HG02642 (cell line): ENCODE measurements at regions not wholly inside any gene's neighbourhood (a gene's known extent, or its start where the extent isn't known, plus 50 kb on each side); places are given as distances from the start of the nearest gene placed in this dataset.

ENCODE experiments used
- ATAC-seq: cut with Tn5 transposase; IDR thresholded peaks from one replicate; pipeline ENCODE4 v1.9.1; 2021; ENCODE audit warnings: mild to moderate bottlenecking; ENCODE audit not compliant: unreplicated experiment, poor library complexity

DNA sequence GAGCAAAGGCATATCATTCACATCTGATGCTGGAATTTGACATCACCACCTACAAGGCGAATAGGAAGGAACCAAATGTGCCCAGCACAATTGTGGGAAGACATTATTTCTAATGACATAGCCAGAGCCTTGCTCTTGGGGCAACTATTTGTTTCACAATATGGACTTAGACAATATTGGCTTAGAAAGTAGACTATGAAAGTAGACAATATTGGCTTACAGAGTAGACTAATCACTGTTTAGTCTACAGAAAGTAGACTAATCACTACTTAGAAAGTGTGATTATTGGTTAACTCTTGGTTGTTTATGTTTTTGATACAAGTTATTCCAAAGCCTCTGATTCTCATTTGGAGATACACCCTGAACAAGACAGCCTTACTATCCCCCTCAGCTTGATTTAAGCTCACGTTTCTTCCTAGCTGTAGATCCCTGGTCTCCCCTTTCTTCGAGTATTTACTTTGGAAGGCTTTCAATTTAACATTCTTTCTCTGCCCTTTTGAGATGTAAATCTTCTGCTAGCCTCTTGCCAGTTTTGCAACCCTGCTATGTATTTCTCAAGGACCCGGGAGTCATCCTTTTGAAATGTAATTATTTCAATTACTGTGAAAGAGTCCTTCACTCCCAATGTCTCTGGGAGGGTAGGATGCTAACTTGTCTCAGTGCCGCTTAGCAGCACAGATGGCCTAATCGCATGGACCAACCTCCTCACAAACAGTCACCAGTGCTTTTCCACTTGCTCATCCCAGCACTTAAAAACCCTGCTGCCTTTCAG is 843.2 kb downstream of the GALC start:
- no peak for ATAC-seq

DNA sequence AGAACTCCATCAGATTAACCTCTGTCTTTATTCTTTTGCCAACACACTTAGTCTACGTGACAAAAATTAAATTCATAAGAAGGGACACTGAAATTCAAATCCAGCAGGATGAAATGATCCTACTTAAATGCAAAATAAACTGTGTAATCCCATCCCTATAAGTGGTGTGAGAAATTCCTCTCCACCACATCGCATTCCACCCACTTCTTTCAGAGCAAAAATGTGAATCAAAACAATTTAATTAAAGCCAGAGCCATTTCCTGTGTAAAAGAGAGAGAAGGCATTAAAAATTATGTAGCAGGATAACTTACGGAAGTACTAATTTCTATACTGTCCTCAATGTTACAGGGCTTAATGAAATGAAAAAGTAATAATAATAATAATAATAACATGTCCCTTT is 844.3 kb downstream of the GALC start:
- no peak for ATAC-seq

DNA sequence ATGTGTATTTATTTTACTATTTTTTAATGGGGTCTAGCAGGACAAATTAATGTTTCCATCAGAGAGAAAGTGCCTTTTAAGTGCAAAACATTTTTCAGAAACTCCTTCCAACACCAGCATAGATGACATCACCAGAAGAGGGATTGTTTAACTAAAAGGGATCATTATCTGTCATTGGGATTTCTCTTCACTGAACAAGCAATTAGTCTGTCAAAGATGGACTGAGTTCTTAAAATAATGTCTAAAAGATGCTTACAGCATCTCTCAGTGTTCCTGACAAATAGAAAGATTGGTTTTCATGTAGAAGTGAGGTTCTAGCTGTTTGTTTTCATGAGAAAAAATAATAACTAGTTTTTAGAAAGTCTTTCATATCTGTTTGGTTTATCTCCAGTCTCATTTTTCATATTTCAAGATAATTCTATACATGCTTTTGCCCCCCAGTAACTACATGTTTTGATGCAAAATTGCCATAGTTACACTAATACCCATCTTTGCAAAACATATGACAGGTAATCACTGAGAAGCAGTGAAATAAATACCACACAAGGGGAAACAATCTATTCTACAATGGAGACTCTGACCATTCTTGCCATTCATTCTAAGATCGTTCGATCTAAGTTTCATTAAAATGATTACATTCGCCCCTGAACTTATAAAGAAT is 850.3 kb downstream of the GALC start:
- no peak for ATAC-seq

DNA sequence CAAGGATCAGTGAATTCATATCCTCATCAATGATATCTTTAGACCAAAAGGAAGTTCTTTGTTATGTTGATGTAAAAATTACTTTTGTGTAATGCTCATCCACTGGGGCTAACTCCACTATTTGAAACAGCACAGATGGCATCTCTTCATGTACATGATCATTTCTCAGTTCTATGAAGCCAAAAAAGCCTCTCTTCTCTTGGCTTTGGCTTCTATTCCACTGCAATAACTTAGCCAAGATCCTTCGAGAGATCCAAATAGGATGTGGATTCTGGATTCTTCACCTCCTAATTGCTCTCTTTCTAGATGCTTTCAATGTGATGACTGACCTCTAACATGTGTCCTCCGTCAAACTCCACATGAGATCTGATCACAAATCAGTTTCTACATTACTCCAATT is 851.2 kb downstream of the GALC start:
- ATAC-seq = no peak

DNA sequence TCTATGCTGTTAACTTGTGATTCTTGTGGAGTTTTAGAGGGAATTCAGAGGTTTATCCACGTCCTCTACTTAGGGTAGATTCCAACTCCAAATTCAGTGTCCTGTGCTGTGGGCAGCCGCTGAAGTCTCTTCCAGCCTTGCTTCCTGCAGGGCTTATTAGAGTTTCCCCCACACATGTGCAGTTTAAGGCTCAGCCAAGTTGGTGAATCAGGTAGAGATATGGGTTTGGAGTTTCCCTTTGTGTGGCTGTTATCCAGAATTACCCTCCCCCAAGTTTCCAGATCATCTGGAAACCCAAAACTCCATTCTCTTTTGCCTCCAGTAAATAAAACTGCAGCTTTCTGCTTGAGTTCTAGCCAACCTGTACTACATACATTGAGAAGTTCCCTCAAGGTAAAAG is 853.7 kb downstream of the GALC start:
- ATAC-seq = no peak

DNA sequence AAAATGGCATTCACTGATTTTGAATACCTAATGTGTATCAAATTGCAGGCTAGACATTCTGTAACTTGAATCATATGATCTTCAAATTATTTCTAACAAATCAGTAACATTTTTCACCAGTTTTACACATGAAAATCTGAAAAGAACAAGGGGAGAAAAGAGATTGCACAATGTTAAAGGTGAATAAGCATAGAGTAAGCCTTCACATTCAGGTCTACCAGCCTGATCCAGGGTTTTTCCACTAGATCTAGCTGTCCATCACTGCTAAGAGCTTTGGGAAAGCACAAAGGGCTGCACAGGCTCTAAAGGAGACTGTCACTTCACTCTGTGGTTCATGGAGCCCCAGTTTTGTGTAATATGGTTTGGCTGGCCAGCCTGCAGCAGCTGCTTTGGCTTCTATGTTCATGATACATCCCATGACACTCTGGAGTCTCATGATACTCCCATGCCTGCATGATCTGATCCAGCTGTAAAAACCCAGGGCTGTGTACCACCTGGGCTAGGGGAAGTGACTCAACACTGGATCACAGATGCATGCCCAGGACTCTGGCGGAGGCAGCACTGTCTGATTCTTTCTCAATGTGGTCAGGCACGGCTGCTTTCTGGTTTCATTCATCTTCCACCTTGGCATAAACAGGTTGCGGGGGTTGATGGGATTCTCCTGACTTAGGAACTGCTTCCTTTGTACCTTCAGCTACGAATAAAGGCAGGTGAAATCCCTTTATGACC is 859.7 kb downstream of the GALC start:
- ATAC-seq = no peak

DNA sequence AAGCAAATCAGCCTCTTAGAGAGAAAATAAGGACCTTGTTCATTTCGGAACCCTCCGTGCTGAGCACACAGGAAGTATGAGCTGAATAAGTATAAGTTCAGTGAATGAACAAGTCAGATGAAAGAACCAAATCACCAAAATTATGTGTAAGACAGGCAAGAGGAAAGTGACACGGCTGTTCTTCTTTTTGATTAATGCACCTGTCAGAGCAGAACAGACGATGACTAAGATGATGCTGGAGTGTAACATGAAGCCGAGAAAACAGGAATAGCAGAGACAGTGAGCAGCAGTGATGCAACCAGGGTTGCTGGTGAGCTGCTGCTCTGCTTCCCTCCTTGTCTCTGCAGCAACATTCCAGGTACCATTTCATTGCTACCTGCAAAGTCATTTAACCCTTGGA is 861.1 kb downstream of the GALC start:
- ATAC-seq = no peak

DNA sequence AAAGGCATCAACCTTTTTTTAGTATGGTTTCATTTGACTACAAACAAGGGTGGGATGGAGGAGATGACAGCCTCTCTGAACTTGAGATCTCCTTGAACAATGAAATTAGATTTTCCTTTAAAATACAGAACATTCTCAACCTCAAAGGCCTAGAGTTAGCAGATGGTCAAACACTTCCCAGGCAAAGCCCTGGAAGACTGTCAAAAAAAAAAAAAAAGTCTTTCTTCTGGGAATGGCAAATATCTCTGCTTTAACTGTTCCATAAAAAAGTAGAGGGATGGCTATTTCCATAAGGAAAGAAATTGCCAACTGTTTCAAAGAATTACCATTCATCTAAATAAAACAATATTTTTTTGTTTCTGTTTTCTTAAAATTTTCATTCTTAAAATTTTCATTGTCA is 870.8 kb downstream of the GALC start:
- no peak for ATAC-seq

DNA sequence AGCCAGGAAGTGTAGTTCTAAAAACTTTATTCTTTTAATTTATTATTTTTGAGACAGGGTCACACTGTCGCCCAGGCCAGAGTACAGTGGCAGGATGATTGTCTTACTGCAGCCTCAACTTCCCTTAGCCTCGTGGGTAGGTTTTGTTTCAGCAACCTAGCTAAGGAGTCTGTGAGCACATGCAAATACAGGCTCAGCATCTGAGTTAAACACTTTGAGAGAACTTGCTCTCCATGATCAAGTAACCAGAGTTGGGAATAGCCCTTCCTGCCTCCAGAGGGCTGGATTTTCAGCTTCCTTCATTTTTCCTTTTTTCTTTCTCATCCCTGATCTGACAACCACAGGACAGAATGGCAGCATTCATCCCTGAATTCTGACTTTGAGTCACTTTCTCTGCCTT is 871.3 kb downstream of the GALC start:
- no peak for ATAC-seq

DNA sequence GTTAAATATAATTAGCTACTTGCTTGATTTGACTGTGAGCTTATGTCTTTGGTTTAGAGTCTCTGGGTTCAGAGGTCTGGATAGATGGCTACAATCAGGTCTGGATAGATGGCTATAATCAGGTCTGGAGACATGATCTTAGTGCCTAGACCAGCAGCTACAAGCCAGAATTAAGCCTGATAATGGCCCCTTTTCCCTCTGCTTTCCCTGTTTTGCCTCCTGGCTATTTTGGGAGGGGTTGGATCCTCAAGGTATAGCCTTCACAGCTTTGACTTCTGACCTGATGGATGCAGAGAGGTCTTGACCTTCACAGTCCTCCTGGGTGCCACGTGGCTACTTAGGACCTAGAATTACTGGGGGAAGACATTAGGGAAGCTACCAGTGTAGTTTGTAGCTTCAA is 877.7 kb downstream of the GALC start:
- no peak for ATAC-seq

DNA sequence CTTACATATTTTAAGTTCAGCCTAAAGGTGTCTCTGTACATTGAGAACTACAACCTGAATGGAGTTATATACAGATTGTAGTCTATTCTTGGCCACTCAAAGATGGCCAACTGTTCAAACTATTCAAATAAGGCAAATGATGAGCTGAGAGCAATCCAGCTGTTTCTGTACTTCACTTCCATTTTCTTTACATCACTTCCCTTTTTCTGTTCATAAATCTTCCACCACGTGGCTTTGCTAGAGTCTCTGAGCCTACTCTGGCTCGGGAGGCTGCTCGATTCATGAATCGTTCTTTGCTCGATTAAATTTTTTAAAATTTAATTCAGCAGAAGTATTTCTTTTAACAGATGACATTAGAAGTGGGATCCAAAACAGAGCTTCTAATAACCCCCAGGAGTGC is 879.7 kb downstream of the GALC start:
- ATAC-seq = no peak

DNA sequence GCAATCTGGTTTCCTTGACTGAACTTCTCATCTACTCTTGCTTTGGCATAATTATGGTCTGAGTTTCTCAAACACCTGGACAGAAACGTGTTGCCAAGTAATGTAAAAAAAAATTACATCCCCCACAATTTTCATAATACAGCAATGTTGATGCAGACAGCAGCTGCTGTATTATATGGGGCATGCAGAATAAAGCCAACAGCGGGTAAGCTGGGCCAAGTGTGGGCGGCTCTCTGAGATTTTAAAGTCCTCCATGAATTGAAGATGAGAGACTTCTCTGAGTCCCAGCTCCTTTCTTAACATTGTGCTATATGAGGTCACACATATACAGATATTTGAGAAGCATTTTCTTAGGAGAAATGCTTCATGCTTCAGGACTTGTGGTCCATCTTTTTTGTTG is 881.2 kb downstream of the GALC start:
- no peak for ATAC-seq

DNA sequence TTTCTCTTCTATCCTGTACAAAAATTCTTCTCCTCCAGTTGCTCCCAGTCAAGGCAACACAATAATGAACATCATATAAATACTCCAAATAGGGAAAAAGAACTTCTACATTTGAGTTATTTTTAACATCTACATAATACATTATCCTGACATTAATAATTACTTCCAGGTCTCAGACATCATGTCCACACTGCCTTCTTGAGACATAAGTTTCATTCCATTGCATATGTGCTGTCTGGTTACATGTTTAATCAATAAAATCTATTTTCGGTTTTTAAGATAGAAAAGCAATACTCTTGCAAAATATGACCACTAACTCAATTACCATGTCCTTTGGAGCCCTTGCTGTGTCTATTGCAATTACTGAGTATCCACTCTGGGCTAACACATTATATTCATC is 881.9 kb downstream of the GALC start:
- no peak for ATAC-seq

DNA sequence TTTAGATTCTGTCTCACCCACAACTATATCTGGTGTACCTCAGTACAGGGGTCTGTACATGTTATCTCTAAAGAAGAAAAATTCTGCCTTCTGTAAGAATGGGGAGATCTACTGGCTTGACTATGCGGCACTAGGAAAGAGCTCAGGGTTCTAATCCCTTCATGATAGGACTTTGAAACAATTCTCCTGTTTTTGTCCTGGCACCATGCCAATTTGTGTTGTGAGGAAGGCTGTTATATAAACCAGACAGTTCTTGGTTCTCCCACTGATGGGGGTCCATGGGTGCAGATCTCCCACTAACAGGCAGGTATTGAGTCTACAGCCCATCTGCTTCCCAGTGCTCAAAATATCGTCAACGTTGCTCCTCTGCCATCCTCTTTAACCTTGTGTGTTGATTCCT is 883.7 kb downstream of the GALC start:
- no peak for ATAC-seq

DNA sequence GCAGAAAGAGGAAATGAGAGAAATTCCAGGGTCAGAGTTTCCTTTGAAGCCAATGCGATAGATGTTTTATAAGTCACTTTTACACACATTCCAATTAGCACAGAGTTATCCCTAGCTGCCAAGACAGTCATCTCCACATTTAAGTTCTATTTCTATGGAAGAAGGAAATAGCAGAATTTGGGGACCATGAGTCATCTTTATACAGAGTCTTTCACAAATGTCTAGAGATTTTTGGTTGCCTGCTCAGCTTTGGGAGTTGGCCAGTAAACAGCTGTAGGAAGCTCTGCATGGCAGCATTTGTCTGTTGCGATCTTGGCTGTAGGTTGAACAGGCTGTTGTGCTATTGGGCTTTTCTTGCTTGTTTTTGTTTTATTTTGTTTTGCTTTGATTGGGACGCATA is 884.3 kb downstream of the GALC start:
- ATAC-seq = no peak

DNA sequence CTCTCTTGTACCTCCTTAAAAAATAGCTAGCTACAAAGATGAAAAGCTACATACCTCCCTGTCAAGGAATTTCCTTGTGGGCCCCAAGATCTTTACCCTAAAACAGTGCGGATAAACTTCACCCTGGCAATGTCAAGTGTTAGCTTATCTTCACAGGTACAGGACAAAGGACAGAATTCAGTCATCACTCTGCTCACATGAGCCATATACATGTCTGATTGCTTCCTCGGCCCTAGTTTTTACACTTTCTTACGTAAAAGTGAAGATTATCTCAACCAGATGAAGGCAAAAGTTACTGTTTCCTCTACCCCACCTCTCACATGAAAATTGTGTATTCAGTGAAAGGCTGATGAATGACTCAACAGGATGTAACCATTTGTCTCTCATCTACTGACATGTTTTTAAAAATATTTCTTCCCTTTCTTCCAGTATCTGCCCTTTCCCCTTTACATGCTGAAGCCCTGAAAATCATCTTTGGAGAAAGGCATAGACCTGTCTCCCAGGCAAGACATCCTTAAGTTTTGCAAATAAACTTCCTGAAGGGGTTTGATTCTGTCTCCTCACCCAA is 890.1 kb downstream of the GALC start:
- no peak for ATAC-seq

DNA sequence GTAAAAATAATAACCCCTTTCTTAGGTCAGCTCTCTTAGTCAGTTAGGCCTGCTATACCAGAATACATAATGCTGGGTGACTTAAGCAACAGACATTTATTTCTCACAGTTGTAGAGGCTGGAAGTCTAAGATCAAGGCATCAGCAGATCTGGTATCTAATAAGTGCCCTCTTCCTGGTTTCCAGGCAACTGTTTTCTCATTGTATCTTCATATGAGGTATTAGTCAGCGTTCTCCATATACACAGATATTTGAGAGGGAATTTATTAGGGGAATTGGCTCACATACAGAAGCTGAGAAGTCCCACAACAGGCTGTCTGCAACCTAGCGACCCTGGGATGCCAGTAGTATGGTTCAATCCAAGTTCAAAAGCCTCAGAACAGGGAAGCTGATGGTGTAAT is 896.0 kb downstream of the GALC start:
- no peak for ATAC-seq

DNA sequence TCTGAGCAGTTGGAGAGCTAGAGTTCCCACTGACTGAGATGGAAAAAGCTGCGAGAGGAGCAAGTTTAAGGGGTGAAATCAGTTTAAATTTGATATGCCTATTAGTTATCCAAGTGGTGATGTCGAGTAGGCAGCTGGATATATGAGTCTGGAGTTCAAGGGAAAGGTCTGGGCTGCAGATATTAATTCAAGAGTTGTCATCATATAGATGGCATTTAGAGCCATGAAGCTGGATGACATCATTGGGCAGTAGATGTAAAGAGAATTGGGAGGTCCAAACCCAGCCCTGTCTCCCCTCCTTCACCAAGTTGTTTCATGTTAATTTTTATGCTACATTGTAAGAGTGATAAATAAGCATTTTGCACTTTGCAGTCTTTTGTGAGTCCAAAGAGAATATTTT is 898.1 kb downstream of the GALC start:
- ATAC-seq = no peak

DNA sequence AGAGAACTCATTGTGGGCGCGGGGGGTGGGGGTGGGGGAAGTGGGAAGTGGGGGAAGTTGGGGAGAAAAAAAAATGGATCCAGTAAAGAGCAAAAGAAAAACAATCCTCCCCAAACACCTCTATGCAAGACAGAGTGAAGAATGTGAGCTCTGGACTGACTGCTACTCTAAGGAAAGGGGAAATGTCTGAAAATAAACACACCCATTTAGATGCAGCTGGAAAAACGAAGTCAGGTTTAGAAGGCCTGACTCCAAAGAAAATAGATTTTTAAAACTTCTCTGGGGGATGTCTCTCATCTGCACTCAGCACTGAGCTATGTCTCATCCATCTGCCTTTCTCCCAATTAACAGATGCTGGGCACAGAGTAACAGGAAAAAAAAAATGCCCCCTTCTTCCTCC is 904.4 kb downstream of the GALC start:
- no peak for ATAC-seq

DNA sequence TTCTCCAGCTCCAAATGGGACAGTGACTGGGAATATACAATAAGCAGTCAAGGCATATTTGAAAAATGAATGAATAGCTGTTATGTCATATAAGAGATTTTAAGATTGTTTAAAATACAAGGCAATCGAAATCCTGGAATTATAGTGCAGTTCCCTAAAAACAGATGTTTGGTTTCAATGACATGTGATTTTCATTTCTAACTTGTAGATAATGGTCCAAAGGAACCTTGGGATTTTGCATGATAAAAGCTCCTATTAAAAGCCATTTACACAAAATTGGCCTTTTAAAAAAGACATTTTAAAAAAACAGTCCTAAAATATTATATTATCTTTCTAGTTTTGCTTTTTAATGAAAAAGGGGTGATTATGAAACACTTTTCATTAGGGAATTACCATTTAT is 905.1 kb downstream of the GALC start:
- no peak for ATAC-seq

DNA sequence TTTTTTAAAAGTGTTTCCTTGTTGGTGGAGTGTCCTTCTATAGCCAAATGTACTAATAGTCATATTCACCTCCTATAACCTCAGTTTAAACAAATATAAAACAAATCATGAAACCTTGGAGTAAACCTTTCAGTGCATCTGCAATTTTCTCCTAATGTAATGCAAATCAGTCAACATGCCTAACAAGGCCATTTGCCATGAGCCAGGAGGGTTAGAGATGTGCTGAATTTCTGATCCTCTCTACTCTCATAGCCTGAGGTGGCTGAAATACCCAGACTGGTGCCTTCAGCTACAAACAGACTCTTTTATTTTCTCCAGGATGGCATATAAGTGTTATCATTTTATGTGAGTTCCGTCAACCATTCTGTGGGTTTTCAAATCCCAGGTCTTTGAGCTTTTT is 908.1 kb downstream of the GALC start:
- ATAC-seq = no peak
